Activated CD8-positive, alpha-beta T cell treated with anti-CD3 and anti-CD28 coated beads, Interleukin-2, amount 10 ng/mL, durations not matched to agents 7 days and 5 days (primary cell): ENCODE measurements at regions not wholly inside any gene's neighbourhood (a gene's known extent, or its start where the extent isn't known, plus 50 kb on each side); places are given as distances from the start of the nearest gene placed in this dataset.

Source experiments
- ATAC-seq: fragments of 150-1000 bp; cut with Tn5 transposase; one replicate; pipeline ENCODE4 v1.10.0; 2021; ENCODE audit warnings: moderate library complexity
- CTCF ChIA-PET: fragments of 350-600 bp; sonication (Branson Sonifier 250); formaldehyde crosslinking; loops from one replicate; lab custom pipeline; 2021; ENCODE audit warnings: antibody characterized with exemption; lab: Charles Lee
- POLR2A ChIA-PET: fragments of 350-600 bp; sonication (Branson Sonifier 250); formaldehyde crosslinking; loops from one replicate; lab custom pipeline; 2021; ENCODE audit warnings: antibody characterized with exemption; lab: Charles Lee
- DNase-seq: peaks from one replicate; pipeline ENCODE4 v3.0.0-alpha.2; 2020
- H3K27ac Mint-ChIP-seq: one replicate; pipeline ENCODE4 v1.8.0; 2021; ENCODE audit warnings: mild to moderate bottlenecking, mixed read lengths
- H3K27me3 Mint-ChIP-seq: one replicate; pipeline ENCODE4 v1.8.0; 2021; ENCODE audit warnings: low read depth, mixed read lengths
- H3K36me3 Mint-ChIP-seq: one replicate; pipeline ENCODE4 v1.8.0; 2021; ENCODE audit warnings: low read depth, mixed read lengths
- H3K4me1 Mint-ChIP-seq: one replicate; pipeline ENCODE4 v1.8.0; 2021; ENCODE audit warnings: low read depth, mixed read lengths
- H3K4me3 Mint-ChIP-seq: one replicate; pipeline ENCODE4 v1.8.0; 2021; ENCODE audit warnings: mild to moderate bottlenecking, mixed read lengths
- H3K9me3 Mint-ChIP-seq: one replicate; pipeline ENCODE4 v1.8.0; 2022; ENCODE audit warnings: mixed read lengths; ENCODE audit not compliant: insufficient read depth

- ChIA-PET POLR2A (no interaction called here), CTCF (no interaction called here)
- H3K4me3 Mint-ChIP-seq: no peak overlapping the region
- no peaks in the 10 kb centered on the region for H3K36me3 Mint-ChIP-seq
- DNase-seq (no peak), ATAC-seq (no peak)
- H3K9me3 Mint-ChIP-seq: no peaks in the 10 kb centered on the region
- peaks cover 3% of the 10 kb centered on the region for H3K27me3 Mint-ChIP-seq
- no peaks in the 10 kb centered on the region for H3K4me1 Mint-ChIP-seq
- no peak overlapping the region for H3K27ac Mint-ChIP-seq
These were observed 52.6 kb upstream of the RUFY1 start for GRCh38 chr5:179497636-179498340.

DNA sequence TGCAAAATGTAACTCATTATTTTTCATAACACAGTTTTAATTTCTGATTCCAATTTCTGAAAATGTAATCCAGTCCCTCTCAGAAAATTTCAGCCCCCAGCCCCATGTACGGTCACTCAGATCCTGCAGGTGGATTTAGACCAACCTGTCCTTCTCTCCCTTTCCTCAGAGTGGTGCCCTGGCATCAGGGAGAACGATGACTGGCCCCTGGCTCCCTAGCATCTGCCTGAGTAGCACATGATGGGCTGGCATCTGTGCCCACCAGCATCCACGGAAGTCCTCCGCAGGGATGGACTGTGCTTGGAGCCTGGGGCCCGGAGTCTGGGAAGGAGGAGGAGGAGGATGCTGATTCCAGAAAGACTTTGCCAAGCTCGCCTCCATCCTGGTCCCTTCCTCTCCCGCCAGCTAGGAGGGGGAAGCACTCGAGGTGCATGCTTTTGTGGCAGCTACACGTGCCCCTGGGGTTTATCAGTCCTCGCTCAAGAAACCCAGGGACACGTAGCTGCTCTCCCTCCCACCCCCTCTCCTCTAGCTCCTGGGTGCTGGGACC lies 54.4 kb upstream of the RUFY1 start:
- Mint-ChIP-seq H3K36me3 (no peaks in the 10 kb centered on the region), H3K4me3 (no peak overlapping the region), H3K9me3 (no peaks in the 10 kb centered on the region), H3K27me3 (peaks cover 3% of the 10 kb centered on the region), H3K4me1 (no peaks in the 10 kb centered on the region), H3K27ac (no peak overlapping the region)
- ATAC-seq (no peak), DNase-seq (no peak)
- ChIA-PET CTCF (no interaction called here), POLR2A (no interaction called here)

- no peak for DNase-seq
- Mint-ChIP-seq H3K36me3 (no peaks in the 10 kb centered on the region), H3K27me3 (peaks cover 3% of the 10 kb centered on the region), H3K4me1 (no peaks in the 10 kb centered on the region), H3K4me3 (no peak overlapping the region), H3K27ac (no peak overlapping the region), H3K9me3 (no peaks in the 10 kb centered on the region)
- no peak for ATAC-seq
- ChIA-PET CTCF (no interaction called here), POLR2A (no interaction called here)
These were observed 55.4 kb upstream of the RUFY1 start for GRCh38 chr5:179494774-179495526.

- H3K9me3 Mint-ChIP-seq: no peaks in the 10 kb centered on the region
- ATAC-seq: no peak
- no peaks in the 10 kb centered on the region for H3K27me3 Mint-ChIP-seq
- no peaks in the 10 kb centered on the region for H3K36me3 Mint-ChIP-seq
- POLR2A ChIA-PET: no interaction called here
- no peak for DNase-seq
- CTCF ChIA-PET: no interaction called here
- H3K4me1 Mint-ChIP-seq: no peaks in the 10 kb centered on the region
- H3K27ac Mint-ChIP-seq: no peak overlapping the region
- no peak overlapping the region for H3K4me3 Mint-ChIP-seq
These were observed 61.4 kb upstream of the RUFY1 start for GRCh38 chr5:179488975-179489374.

DNA sequence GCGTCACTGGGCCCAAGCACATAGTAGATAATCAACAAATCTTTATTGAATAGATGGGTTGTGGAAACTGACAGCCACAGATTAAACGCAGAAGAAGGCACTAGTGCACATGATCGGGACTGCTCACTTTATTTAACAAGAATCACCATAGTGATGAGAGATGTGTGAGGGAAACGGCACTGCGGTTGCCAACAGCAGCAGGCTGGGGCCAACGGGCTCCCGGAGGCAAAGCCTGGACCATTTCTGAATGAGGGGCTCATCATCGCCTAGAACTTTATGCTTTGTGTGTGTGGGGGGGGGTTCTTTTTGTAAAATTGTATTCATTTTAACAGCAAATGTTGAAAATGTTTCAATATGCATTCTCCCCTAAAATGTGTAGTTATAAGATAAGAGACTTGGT lies 61.9 kb upstream of the RUFY1 start:
- CTCF ChIA-PET: no interaction called here
- no peaks in the 10 kb centered on the region for H3K36me3 Mint-ChIP-seq
- H3K27ac Mint-ChIP-seq: no peak overlapping the region
- ATAC-seq (no peak), DNase-seq (no peak)
- no peak overlapping the region for H3K4me3 Mint-ChIP-seq
- no peaks in the 10 kb centered on the region for H3K27me3 Mint-ChIP-seq
- POLR2A ChIA-PET: no interaction called here
- no peaks in the 10 kb centered on the region for H3K4me1 Mint-ChIP-seq
- H3K9me3 Mint-ChIP-seq: no peaks in the 10 kb centered on the region

- POLR2A ChIA-PET: no interaction called here
- Mint-ChIP-seq H3K27ac (no peak overlapping the region), H3K9me3 (no peaks in the 10 kb centered on the region)
These were observed 63.2 kb upstream of the RUFY1 start for GRCh38 chr5:179487145-179487544.

DNA sequence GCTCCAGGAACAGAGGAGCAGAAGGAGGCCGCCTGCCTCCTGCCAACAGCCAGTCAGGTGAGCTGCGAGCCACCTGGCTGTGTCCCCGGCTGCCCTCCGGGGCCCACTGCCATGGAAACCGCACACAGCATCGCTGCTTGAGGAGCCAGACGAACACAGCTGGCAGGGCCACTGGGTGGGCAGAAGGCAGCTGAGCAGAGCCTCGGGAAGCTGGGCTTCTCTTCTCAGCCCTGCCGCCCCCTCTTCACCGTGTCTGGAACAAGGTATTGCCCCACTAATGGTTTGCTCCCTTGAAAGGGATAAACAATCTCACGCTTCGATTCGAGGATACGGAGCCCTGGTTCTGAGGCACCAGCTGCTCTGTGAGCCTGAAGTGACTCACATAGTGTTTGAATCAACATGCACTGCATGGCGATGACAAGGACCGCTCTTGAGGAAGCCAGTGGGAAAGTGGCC lies 63.7 kb upstream of the RUFY1 start:
- no peaks in the 10 kb centered on the region for H3K36me3 Mint-ChIP-seq
- DNase-seq (no peak), ATAC-seq (no peak)
- H3K9me3 Mint-ChIP-seq: no peaks in the 10 kb centered on the region
- no peaks in the 10 kb centered on the region for H3K27me3 Mint-ChIP-seq
- no peak overlapping the region for H3K4me3 Mint-ChIP-seq
- ChIA-PET POLR2A (no interaction called here), CTCF (no interaction called here)
- no peaks in the 10 kb centered on the region for H3K4me1 Mint-ChIP-seq
- no peak overlapping the region for H3K27ac Mint-ChIP-seq

More at GRCh38 chr5:179487145-179487544, 63.2 kb upstream of the RUFY1 start:
- Mint-ChIP-seq H3K36me3 (no peaks in the 10 kb centered on the region), H3K27me3 (no peaks in the 10 kb centered on the region), H3K4me3 (no peak overlapping the region), H3K4me1 (no peaks in the 10 kb centered on the region)
- ATAC-seq (no peak), DNase-seq (no peak)
- CTCF ChIA-PET: no interaction called here

GRCh38 chr5:179485845-179486575 lies 64.3 kb upstream of the RUFY1 start:
- ATAC-seq: no peak
- CTCF ChIA-PET: no interaction called here
- Mint-ChIP-seq H3K9me3 (no peaks in the 10 kb centered on the region), H3K36me3 (no peaks in the 10 kb centered on the region), H3K4me1 (no peaks in the 10 kb centered on the region), H3K27ac (no peak overlapping the region), H3K27me3 (no peaks in the 10 kb centered on the region), H3K4me3 (no peak overlapping the region)
- POLR2A ChIA-PET: no interaction called here
- DNase-seq: no peak

DNA sequence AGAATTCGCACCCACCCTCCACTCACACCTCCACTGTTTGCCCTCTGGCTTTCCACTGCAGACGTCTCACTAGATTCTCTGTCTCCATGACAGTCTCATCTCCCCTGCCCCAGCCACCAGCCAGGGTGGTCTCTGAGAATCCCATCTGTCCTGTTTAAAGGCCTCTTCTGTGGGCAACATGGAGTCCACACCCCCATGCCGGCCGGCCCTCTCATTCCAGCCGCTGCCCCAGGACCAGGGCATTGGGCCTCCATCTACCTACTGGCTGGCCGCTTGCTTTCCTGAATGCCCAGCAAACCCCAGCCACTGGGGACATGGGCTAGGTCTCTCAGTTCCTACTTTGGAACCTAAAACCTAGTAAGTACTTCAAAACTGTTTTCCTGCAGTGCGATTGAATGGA lies 65.6 kb upstream of the RUFY1 start:
- H3K27me3 Mint-ChIP-seq: no peaks in the 10 kb centered on the region
- no peak for DNase-seq
- ATAC-seq: no peak
- no peak overlapping the region for H3K4me3 Mint-ChIP-seq
- ChIA-PET POLR2A (no interaction called here), CTCF (no interaction called here)
- no peaks in the 10 kb centered on the region for H3K9me3 Mint-ChIP-seq
- no peak overlapping the region for H3K27ac Mint-ChIP-seq
- no peaks in the 10 kb centered on the region for H3K36me3 Mint-ChIP-seq
- H3K4me1 Mint-ChIP-seq: no peaks in the 10 kb centered on the region

GRCh38 chr5:179484201-179484600 lies 66.2 kb upstream of the RUFY1 start:
- Mint-ChIP-seq H3K36me3 (no peaks in the 10 kb centered on the region), H3K4me1 (no peaks in the 10 kb centered on the region), H3K27me3 (no peaks in the 10 kb centered on the region), H3K27ac (no peak overlapping the region), H3K4me3 (no peak overlapping the region), H3K9me3 (no peaks in the 10 kb centered on the region)
- ATAC-seq (no peak), DNase-seq (no peak)
- ChIA-PET POLR2A (no interaction called here), CTCF (interaction anchor here (1.2 kb wide), 1 partner anchor 9 kb away, joined by 4 read pairs; no protein-coding TSS in a partner anchor)

DNA sequence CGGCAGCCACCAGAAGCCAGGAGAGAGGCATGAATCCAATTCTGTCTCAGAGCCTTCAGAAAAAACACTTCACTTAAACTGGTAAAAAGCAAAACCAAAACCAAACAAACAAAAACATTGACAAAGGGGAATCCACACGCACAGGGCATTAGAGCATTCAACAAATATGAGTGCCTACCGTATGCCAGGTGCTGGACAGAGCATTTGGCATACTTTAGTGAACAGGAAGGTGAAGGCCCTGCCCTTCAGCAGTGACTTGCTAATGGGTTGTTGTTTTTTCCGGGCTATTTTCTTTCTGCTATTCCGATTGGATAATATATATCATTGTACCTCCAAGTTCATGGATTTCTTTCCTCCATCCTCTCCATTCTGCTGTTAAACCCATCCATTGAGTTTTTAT lies 71.7 kb upstream of the RUFY1 start:
- ChIA-PET POLR2A (no interaction called here), CTCF (no interaction called here)
- Mint-ChIP-seq H3K27ac (no peak overlapping the region), H3K36me3 (no peaks in the 10 kb centered on the region), H3K9me3 (no peaks in the 10 kb centered on the region), H3K4me1 (no peaks in the 10 kb centered on the region), H3K27me3 (peaks cover 6% of the 10 kb centered on the region), H3K4me3 (no peak overlapping the region)
- no peak for DNase-seq
- no peak for ATAC-seq
